ENCODE measurements at regions not wholly inside any gene's neighbourhood (a gene's known extent, or its start where the extent isn't known, plus 50 kb on each side); places are given as distances from the start of the nearest gene placed in this dataset.
"Not testable (repeated sequence)": the region's sequence is repeated elsewhere in the genome, so short reads cannot be mapped to it uniquely, and the experiment has no call there.

- no peak for DNase-seq (ENCODE audit: low read depth in 2 of 2)
Observed at GRCh38 chr10:52479567-52479966, 165.5 kb downstream of the DKK1 start.

DNA sequence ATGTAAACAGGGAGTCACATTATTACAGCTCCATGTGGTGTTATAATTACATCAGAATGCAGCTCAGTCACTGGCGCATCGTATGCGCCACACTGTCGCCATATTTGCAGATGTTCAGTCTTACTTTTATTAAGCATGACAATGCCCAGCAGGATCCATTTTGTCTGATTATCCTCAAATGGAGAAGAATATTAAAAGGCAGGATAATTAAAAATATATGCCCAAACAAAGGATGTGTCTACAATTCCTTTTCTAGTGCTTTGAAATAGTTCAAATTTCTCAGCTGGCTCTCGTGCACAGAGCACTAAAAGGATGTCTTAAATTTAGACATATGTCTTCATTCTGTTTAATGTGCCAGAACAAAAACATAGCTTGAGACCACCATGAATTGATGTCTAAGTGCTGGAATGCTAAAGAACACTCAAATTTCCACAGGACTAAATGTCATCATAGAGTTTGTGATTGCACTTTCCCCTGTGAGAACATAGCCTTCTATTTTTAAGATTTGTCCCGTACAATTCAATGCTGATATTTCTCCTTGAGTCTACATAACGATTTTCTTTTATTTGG lies 168.0 kb downstream of the DKK1 start:
- no peak for DNase-seq (ENCODE audit: low read depth in 2 of 2)

GRCh38 chr10:52483587-52483986 lies 169.5 kb downstream of the DKK1 start:
- no peak for DNase-seq (ENCODE audit: low read depth in 2 of 2)

GRCh38 chr10:52484206-52485065 lies 170.4 kb downstream of the DKK1 start:
- no peak for DNase-seq (ENCODE audit: low read depth in 2 of 2)

DNA sequence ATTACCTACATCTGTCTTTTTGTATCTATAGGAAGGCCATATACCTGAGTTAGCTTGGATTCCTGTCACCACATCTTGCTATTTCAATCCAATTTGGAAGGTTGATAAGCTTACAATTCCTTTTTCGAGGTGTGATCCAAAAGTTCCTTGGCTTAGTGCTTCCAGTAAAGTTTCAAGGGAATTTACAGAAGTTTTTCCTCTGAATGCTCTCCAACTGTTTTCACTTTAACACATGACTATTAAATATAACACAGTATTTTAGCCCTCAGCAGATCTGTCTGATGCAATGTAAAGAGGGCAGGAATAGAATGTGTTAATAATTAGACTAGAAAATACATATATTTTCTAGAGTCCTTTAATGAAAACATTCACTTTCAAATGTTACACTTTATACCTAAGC lies 171.4 kb downstream of the DKK1 start:
- DNase-seq (ENCODE audit: low read depth in 2 of 2) = peak; percentile 57

GRCh38 chr10:52486840-52487611 lies 172.9 kb downstream of the DKK1 start:
- DNase-seq (ENCODE audit: low read depth in 2 of 2) = peak; percentile 92 to 93

- DNase-seq (ENCODE audit: low read depth in 2 of 2) = peak in 1 of 2 experiments; percentile 48
Observed at GRCh38 chr10:52488606-52489485, 174.8 kb downstream of the DKK1 start.

DNA sequence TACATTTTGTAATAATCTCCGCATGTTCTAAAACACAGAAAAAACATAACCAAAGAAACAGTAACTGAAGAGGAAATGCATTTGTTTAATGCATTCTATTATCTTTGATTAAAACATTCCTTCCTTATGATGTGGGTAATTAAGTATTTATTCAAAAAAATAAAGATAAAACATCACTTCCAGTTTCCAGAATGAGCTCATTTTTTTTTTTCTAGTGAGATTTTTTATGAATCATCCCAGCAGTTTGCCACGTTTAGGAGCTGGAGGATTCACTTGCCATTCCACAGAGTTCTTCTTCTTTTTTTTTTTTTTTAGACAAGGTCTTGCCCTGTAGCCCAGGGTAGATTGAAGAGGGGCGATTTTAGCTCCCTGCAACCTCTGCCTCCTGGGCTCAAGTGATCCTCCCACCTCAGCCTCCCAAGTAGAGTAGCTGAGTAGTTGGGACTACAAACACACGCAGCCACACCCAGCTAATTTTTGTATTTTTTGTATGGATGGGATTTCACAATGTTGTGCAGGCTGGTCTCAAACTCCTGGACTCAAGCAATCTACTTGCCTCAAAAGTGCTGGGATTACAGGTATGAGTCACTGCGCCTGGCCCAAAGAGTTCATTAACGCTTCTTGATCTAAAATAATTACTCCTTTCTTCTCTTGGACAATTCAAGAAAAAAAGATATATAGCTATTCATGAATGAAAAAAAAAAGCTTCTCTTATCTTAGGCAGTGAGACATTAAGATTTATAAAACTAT lies 177.3 kb downstream of the DKK1 start:
- no peak for DNase-seq (ENCODE audit: low read depth in 2 of 2)

DNA sequence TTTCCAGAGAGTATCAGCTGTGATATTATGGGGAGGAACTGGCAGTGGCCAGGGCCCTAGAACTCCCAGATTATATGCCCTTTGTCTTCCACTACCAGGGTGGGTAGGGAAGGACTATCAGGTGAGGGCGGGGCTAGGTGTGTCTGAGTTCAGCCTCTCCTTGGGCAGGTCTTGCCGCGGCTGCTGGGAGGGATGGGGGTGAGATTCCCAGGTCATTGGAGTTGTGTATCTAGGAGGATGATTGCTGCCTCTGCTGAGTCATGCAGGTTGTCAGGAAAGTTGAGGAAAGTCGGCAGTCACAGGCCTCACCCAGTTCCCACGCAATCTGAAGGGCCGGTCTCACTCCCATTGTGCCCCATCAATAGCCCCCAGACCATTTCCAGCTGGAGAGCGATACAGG lies 185.2 kb downstream of the DKK1 start:
- DNase-seq (ENCODE audit: low read depth in 2 of 2) = no peak

- no peak for DNase-seq (ENCODE audit: low read depth in 2 of 2)
Observed at GRCh38 chr10:52500476-52500875, 186.4 kb downstream of the DKK1 start.

- no peak for DNase-seq (ENCODE audit: low read depth in 2 of 2)
Observed at GRCh38 chr10:52502237-52502636, 188.2 kb downstream of the DKK1 start.

DNA sequence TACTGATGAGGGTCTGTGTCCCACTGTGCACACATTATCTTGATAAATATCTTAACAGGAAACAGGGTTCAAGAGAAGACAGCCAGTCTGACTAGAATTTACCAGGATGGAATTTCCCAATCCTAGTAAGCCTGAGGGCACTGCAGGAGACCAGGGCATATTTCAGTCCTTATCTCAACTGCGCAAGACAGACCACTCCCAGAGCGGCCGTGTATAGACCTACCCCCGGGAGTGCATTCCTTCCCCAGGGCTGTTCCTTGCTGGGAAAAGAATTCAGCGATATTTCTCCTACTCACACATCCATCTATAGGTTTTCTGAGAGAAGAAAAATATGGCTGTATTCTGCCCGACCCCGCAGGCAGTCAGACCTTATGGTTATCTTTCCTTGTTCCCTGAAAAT lies 191.3 kb downstream of the DKK1 start:
- not testable (repeated sequence) for DNase-seq (ENCODE audit: low read depth in 2 of 2)

DNA sequence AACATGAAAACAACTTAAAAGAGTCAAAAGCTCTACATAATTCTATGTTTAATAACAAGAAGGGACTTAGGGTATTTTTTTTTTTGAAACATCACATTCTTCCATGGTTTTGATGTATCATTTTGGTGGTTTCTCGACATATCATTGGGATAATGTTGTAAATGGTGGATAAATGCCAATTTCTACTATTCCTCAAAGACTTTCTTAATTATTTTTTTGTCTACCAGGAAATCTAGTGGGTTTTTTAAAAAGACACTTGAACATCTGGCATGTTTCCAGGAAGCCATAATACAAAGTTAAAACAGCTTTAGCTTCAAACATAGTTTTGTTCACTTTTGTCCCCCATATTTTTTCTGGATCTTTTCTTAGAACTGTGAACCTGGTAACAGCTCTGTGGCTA lies 200.4 kb downstream of the DKK1 start:
- peak; percentile 36 to 43 for DNase-seq (ENCODE audit: low read depth in 2 of 2)

DNA sequence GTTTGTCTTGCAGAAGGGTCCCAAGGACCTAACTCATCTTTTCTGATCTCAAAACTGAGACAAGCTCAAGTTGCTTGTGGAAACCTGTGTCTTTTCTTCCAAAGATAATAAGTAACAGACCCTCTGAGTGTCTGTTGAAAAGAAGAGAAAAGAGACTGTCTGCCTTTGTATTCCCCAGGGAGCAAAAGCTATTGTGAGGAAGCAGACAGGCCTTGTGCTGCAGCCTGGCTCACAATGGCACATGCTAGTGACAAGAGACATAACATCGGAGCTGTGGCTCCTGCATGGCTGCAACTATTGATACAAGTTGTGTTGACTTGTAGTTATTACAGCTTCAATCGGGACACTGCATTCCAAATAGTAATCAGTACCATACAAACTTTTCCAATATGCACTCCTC lies 202.9 kb downstream of the DKK1 start:
- no peak for DNase-seq (ENCODE audit: low read depth in 2 of 2)

GRCh38 chr10:52523696-52524095 lies 209.6 kb downstream of the DKK1 start:
- no peak for DNase-seq (ENCODE audit: low read depth in 2 of 2)

DNA sequence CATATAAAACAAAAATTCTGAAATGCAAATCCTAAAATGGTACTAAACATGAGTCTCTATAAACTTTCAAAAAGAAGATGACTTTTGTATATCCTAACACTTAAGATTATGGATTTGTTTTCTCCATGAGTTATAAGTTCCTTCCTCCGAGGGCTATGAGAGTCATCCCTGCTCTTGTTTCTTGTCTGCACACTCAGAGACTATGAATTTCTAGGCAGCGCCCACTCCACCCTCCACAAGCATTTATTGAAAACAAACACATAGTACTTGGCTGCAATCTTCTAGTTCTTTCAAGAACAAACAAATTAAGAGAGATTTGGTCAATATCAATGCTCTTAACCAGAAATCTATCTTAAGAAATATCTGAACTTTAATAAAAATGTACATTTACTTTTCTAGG lies 211.7 kb downstream of the DKK1 start:
- DNase-seq (ENCODE audit: low read depth in 2 of 2) = no peak

DNA sequence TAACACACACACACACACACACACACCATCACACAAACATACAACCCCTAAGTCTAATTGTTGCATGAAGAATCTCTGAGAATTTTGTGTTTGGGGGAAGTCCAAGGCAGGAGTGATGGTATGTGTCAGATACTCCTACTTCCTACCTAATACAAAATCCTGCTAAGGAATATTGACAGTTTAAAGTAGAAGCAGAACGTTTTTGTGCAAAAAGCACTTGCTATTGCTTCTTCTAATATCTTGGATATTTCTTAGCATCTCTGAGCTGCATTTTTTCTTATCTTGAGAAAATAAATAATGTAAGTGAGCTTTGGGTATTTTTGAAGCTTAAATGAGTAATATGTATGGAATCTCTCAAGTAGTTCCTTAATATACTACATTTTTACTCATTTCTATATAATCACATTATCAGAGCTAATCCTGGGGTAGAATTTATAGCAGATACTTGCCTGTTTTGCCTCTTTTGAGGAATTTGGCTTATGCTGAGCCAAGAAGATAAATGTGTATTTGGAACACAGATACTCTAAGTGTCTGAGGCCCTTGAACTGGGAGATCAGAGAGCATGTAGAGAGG lies 212.3 kb downstream of the DKK1 start:
- DNase-seq (ENCODE audit: low read depth in 2 of 2) = peak; percentile 48 to 52

GRCh38 chr10:52532650-52533290 lies 218.7 kb downstream of the DKK1 start:
- no peak for DNase-seq (ENCODE audit: low read depth in 2 of 2)

DNA sequence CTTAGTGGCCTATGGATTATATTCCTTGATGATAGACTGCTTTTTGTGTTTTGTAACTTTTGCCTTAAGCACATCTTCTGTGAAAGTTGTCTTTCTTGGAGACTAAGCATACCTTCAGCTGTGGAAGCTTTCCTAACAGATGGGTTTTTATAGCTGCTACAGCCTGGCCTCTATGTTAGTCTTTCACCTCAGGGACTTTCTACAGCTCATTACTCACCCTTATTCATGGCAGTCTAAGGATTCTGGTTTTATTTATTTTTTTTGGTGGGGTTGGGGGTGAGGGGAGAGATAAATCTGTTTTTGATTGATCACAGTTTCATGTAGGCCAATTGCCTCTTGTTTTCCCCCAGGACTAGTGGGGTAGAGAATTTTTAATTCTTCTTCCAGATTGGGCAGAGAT lies 219.9 kb downstream of the DKK1 start:
- peak; percentile 34 to 37 for DNase-seq (ENCODE audit: low read depth in 2 of 2)

DNA sequence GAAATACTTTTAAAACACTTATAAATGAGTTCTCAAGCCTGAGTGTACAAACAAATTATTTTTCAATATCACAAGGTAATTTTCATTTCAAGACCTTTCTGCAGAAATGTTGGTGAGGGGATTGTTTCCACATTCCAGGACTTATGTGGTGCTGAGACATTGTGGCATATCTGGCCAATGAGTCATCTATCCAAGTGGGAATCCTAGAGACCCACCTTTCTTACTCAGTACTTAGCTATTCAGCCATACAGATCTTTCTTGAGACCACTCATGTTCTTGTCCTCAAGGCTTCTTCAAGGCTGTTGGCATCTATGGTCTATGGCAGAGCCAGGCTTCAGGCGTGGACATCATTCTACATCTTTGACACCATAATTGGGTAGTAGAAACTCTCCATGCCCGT lies 225.4 kb downstream of the DKK1 start:
- DNase-seq (ENCODE audit: low read depth in 2 of 2) = peak; percentile 45 to 46

Data from fibroblast of skin of left quadriceps (primary cell).